ENCODE measurements at regions not wholly inside any gene's neighbourhood (a gene's known extent, or its start where the extent isn't known, plus 50 kb on each side); places are given as distances from the start of the nearest gene placed in this dataset.
"Not testable (repeated sequence)": the region's sequence is repeated elsewhere in the genome, so short reads cannot be mapped to it uniquely, and the experiment has no call there.

DNA sequence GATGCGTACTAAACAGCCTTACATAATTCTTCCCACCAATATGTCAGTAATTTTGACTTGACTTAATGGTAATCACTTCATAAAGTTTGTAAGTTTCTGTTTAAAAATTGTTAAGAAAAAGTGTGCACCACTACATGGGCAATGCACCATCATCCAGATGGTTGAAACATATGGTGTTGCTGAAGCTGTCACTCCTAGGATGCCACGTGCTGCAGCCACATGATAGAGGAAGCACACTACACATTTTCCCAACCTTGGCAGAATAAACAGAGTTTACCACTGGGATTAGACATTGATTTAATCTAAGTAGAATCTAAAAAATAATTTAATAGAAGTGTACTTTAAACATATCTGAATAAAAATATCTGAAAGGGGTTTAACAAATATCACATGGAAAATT is 1209.9 kb downstream of the NSUN3 start:
- DNase-seq (ENCODE audit: low read depth): no peak

DNA sequence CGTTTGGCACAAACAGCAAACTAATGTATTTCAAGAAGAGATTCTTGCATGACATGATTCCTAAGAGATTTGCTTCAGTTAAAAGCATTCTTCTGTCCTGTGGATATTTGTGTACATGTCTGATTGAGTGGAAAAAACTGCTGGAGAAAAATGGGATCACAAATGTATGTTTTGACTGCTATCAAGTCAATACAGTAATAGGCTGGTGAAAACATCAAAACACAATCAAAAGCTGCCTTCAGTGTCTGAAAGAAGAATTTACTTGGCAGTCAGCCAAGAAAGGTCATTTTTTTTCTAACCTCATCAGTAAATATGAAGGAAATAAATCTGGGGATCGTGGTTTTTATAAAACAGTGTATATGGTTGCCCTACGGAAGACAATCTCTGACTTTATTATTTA is 1214.8 kb downstream of the NSUN3 start:
- DNase-seq (ENCODE audit: low read depth): no peak

DNA sequence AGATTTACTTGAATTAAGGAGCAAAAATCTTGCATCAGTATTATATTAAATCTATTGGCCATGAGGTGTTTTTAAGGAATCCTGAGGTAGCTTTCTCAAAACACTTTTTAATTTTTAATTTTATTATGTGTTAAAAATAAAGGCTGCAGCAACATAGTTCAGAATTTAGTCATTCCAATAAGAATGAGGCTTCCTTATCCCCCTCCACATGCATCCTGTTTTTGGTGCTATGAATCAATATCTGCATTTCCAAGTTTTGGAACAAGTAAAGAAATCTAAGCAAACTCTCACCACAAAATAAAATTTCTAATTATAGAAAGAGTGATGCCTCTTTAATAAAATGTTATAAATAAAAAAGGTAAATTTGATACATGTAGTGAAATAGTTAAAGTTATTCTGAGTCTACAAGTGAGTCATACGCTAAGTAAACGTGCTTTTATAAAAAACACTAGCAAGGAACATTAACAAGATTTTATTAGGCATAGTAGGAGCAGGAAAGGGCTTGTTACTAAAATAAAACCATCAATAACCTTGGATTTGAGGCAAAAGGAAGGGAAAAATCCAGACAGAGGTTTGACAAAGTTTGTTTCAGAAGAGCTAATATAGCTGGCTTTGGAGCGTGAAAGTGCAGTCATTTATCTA is 1218.0 kb downstream of the NSUN3 start:
- DNase-seq (ENCODE audit: low read depth): no peak

DNA sequence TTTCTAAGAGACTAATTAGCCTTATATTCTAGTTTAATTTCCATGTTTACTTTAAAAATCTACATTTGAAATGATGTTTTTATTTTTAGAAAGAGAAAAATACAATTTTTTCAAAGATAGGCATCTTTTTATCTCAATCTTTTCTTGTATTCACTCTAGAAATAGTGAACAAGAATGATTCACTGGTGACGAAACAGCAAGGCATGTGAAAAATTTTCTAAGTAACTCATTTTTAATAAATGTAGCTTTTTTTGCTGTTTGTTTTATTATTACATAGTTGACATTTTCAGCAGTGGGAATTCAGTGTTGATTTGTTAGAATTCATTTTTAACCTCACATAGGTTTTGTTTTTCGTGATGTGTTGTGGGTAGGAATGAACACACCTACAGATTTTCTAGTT is 1226.4 kb downstream of the NSUN3 start:
- DNase-seq (ENCODE audit: low read depth): peak; percentile 38

DNA sequence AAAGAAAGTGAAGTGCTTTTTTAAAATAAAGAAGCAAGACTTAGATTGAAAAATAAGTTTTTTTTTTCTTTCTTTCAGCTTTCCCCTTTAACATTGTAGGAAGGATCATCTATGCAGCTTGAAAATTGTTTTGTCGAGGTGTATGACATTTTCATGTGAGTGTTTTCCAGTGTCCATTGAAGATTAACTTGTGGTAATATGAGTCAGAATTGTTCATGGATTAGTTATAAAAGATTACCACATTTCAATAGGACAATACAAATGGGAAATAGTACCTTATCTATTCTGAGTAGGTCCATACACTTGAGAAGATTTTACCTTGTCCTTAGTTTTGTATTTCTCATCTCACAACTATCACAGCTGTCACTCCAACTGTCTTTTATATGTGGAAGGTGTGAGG is 1234.7 kb downstream of the NSUN3 start:
- DNase-seq (ENCODE audit: low read depth): no peak

DNA sequence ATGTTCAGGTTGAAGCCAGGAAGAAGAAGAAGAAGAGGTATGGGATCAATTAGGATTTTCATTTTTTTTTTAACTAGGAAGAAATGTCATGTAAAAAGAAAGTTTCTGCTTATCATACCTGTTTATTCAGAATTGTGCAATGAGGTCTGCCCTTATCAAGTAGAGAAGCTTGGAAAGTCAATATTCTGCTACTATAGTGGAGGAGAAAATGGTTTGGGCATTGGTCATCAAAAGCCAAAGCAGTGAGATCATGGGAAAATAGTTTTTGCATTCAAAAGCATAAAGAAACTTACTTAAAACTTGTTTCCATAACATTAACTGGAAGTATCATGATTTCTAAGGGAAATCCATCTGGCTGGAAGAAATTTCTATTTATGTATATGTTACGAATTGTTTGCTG is 1239.2 kb downstream of the NSUN3 start:
- DNase-seq (ENCODE audit: low read depth): no peak

DNA sequence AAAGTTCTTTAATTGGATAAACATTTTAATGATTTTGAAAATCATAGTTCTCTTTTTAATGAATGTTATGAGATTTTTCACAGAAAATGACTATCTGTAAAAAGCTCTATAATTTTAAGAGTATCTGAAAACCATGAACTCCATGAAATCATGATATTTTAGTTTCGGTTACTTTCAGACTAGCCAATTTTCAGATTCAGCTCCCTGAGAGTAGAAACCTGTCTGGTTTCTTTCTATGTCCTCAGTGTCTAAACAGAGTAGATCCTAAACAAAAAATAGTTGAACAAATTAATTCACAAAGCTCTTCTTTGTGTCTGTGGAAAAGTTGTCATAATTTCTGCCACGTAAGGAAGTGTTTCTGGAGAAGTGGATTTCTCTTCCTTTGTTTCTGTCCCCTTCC is 1247.7 kb downstream of the NSUN3 start:
- no peak for DNase-seq (ENCODE audit: low read depth)

DNA sequence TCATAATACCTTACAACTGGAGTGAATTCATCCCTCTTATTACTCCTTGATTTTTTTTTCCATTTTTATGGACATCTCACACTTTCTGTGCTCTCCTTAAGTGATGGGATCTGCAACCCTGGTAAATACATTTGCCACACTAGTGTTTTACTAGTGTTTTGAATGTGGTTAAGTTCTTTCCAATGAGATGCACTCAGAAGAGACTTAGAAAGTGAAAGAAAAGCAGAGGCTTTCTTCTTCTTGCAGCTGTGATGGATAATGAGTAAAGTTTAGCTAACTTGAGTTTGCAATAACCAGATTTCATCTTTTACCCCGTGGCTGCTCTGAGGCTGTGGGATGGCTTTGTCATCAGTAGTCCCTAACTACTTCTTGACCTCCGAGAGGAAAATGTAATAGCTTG is 1248.4 kb downstream of the NSUN3 start:
- DNase-seq (ENCODE audit: low read depth): no peak

DNA sequence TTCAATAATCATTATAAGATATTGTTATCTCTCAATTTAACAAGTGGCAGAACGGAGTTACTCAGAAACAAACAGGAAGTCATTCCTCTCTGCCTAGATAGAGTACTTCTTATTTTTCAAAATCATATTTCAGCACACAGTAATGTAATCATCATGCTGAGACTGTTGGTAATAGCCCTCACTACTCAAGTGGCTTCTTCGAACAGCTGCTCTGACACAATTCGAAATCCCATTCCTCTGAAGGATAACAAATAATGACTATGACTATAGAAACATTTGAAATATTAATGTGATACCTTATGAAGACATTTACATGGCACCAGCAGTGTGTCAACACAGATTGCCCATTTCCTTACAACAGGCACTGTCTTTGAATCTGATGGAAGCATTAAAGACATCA is 1249.8 kb downstream of the NSUN3 start:
- DNase-seq (ENCODE audit: low read depth): no peak

DNA sequence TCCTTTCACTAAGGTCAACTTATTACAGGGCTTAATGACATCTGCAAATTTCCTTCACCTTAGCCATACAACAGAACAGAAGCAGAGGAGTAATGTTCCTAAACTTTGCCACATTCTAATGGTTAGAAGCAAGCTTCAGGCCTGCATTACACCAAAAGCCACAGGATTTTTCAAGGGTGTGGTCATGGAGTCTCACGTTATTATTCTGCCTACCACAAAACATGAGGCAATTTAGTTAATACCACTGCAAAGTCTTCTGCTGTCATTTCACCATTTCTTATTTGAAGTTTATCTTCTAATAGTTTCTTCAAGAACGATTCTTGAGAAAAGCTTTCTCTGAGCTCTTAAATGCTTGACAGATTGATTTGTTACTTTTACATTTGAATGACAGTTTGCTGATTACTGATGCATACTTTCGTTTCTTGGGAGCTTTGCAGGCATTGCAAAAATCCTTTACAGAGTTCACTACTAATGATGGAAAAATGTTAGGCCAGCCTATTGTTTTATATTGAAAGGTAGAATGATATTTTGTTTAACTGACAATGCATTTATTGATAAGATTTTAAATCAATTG is 1257.1 kb downstream of the NSUN3 start:
- peak; percentile 12 for DNase-seq (ENCODE audit: low read depth)

DNA sequence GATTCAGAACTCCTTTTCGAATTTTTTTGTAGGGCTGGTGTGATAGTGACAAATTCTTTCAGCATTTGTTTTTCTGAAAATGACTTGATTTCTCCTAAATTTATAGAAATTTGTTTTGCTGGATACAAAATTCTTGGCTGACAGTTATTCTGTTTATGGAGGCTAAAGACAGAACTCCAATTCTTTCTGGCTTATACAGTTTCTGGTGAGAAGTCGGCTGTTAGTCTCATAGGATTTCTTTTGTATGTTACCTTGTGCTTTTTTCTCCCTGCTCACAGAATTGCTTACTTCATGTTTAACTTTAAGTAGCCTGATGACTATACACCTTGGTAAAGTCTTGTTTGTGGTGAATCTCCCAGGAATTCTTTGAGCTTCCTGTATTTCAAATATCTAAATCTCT is 1264.6 kb downstream of the NSUN3 start:
- DNase-seq (ENCODE audit: low read depth): no peak

DNA sequence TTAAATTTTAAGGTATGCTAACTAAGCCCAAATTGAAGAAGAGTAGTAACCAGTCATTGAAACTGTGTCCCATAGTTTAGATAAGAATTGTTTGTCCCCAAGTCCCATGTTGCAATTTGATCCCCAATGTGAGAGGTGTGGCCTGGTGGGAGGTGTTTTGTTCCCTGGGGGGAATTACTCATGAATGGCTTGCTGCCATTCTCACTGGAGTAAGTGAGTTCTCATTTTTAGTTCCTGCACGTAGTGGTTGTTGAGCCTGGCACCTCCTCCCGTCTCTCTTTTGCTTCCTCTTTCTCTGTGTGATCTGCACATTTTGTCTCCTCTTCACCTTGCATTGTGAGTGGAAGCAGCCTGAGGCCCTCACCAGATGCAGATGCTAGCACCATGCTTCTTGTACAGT is 1271.0 kb downstream of the NSUN3 start:
- DNase-seq (ENCODE audit: low read depth): no peak

DNA sequence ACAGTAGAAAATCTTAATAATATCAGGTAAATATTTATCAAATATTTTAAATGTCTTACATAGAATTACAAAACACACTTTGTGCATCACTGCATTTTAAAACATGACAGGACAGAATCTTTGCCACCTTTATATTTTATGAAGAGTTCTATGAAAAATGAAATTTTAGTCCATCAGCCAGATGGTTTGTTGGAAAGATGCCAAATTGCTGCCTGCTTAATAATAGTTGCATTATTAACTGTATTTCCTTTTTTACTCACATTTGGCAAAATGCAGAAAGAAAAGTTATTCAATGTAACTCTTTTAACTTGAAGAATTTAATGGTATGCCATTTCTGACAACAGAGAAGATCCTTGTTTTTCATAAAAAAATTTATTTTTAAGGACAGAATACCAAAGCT is 1271.6 kb downstream of the NSUN3 start:
- DNase-seq (ENCODE audit: low read depth): no peak

DNA sequence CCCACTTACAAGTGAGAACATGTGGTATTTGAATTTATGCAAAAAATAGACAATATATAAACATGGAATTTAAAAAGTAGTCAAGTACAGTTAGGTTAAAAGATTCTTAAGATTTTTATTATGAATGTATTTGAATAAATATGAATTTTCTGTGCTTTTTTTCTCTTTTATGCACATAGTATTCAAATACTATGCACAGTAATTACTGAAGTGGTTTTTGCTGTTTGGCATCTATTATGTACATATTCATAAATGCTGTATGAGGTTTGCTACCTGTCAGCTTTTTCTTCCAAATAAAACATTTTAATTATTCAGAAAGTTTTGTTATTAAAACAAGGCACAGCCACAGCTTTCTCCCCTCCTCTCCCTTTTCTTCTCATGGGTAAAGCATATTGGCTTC is 1272.7 kb downstream of the NSUN3 start:
- DNase-seq (ENCODE audit: low read depth): no peak

DNA sequence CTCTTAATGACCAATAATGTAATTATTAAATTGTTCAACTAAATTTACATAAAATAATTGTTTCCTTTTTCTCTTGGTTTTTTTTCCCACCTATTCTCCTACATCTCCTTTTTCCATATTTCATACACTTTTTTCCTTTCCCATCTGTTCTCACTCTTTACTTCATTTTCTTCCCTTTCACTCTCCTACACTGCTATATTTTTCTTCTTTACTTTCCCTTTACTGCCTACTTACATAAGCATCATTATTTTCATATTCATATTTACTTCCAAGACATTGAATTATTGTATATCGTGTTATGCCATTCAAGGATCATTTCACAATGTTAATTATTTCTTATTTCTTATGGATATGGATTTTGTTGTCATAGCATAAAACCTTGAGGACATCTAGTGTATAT is 1275.6 kb downstream of the NSUN3 start:
- no peak for DNase-seq (ENCODE audit: low read depth)

DNA sequence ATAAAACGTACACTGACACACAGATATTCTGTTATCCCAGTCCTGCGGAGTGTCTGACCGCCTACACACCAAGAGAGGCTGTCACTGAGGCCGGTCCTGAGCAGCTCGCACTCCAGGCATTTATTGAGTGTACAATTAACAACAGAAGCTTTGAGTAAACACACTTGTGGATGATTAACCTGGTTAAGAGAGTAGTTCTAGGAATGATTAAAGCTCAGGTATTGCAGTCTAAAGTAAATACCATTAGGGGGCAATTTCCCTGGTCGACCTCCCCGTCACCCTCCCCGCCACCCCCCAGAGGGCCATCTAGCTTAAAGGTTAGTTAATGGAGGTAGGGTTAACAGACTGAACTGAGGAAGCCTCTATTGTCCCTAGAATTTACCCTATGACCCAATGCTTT is 1278.5 kb downstream of the NSUN3 start:
- no peak for DNase-seq (ENCODE audit: low read depth)

DNA sequence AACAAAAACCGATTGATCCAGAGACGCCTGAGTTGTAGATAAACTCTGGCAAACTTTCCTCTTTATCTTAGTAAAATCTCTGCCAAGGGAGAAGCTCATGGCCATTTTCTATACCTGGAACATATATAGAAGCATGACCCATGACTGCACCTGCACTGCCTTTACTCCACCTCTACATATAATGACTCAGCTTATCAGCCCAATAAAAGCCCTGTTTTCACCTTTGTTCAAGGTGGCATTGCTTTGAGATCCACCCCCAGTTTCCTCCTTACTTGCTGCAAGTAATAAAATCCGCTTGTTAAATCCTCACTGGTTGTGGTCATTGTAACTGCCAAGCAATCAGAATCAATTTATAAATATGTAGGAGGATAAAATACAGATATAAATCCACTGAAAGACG is 1280.4 kb downstream of the NSUN3 start:
- DNase-seq (ENCODE audit: low read depth): no peak

DNA sequence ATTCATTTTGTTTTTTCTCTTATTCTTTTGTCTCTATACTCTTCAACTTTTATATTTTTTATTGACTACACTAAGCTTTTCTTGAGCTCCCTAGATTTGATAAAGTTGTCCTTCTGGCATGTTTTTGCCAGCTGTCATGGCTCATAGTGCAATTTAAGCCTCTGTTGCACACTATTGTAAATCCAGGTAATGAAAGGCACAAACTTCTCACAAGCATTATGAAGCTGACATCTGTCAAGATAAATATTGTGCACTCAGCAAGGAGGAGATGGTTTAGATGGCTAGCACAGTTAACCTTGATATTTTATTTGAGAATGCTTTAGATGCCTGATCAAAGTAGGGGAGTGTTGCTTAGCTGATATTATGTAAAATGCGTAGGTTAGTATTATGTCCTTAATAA is 1280.9 kb downstream of the NSUN3 start:
- DNase-seq (ENCODE audit: low read depth): no peak

DNA sequence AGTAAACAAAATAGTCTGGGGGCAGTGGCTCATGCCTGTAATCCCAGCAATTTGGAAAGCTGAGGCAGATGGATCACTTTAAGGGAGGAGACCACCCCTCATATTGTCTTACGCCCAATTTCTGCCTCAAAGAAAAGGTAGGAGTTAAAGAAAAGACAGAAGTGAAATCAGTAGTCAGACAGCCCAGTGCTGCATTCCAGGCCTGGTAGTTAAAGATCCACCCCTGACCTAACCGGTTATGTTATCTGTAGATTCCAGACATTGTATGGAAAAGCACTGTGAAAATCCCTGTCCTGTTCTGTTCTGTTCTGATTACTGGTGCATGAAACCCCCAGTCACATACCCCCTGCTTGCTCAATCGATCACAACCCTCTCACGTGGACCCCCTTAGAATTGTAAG is 1285.1 kb downstream of the NSUN3 start:
- DNase-seq (ENCODE audit: low read depth): not testable (repeated sequence)

DNA sequence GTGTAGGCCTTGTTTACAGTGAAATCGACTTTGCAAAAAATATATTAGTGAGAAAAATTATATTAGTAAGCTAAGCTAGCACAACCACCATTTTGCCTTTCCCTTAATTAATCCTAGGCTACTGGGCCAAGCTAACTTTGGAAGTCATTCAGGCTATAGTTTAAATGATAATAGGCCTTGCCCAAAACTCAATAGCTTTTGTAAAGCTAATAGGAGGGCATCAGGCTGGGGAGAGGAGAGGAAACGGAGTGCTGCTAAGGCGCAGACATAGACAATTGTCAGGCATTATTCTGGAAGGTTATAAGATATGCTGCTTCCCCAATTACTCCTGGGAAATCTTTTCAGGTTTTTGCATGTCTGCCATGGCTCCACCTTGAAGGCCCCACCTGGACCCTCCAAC is 1286.0 kb downstream of the NSUN3 start:
- no peak for DNase-seq (ENCODE audit: low read depth)

DNA sequence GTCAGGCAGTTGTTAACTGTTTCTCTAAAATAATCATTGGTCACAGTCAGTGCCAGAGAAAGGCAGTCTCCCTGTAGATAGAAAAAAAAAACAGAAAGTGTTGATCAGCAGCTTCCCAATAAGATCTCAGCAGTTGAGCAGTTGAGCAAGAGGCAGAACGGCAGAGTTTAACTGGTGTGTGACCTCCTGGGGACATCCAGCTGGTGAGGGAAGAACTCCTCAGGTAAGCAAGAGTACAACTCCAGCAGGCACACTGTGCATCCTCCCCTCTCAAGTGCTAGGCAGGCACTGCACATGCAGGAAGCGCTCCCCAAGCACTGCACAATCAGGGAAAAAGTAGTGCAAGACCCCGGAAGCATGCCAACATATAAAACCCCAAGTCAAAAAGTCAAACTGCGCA is 1287.2 kb downstream of the NSUN3 start:
- no peak for DNase-seq (ENCODE audit: low read depth)

DNA sequence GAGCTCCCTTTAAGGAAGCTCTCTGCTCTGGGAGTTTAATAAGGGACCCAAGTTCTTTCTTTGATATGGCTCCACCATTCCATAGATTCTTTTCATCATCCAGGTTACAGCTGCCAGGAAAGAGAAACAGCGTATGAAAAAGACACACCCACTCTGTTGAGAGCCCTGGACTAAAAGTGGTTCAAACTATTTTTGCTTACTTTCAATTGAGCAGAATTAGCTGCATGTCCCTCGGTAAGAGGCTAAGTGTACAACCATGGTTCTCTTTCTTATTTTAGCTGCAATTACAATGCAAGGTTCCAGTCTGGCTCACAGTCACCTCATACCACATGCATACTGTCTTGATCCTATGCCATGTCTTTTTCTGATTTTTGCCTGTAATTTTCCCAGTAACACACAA is 1288.3 kb downstream of the NSUN3 start:
- DNase-seq (ENCODE audit: low read depth): no peak

DNA sequence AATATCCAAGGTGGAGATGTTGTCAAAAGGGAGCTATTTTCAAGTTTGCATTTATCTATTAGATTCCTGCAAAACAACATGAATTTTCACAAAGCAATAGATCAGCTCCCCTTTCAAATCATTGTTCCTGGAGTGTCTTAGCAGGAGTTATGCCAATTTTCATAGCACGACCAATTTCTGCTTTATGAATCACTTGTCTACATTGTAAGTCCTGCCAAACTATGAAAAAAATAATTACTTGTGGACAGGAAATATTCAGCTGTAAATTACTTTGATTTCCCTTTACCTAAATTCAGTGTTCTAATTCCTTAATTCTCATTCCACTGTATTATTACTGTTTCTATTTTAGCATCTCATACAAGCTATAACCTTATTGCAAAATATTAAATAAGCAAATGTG is 1289.6 kb downstream of the NSUN3 start:
- DNase-seq (ENCODE audit: low read depth): no peak

DNA sequence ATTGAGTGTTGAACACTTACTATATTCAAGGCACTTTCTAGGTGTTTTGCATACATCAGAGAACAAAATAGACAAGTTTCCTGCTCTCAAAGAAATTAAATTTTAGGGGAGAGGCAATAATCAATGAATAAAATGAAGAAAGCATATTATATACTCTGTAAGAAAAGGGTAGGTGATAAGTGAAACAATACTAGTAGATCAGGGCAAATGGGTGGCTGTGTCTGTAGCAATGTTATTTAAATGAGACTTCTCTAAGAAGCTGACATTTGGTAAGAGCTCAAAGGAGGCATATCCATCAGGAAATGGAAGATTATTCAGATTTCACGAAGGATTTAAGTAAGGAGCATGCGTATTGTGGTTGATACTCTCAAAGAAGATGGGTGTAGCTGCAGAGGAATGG is 1291.6 kb downstream of the NSUN3 start:
- no peak for DNase-seq (ENCODE audit: low read depth)
